ENCODE measurements at regions not wholly inside any gene's neighbourhood (a gene's known extent, or its start where the extent isn't known, plus 50 kb on each side); places are given as distances from the start of the nearest gene placed in this dataset.

GRCh38 chr11:79498667-79499066, 57.8 kb upstream of the TENM4 start:
- TF ChIP-seq, protein P1, sequence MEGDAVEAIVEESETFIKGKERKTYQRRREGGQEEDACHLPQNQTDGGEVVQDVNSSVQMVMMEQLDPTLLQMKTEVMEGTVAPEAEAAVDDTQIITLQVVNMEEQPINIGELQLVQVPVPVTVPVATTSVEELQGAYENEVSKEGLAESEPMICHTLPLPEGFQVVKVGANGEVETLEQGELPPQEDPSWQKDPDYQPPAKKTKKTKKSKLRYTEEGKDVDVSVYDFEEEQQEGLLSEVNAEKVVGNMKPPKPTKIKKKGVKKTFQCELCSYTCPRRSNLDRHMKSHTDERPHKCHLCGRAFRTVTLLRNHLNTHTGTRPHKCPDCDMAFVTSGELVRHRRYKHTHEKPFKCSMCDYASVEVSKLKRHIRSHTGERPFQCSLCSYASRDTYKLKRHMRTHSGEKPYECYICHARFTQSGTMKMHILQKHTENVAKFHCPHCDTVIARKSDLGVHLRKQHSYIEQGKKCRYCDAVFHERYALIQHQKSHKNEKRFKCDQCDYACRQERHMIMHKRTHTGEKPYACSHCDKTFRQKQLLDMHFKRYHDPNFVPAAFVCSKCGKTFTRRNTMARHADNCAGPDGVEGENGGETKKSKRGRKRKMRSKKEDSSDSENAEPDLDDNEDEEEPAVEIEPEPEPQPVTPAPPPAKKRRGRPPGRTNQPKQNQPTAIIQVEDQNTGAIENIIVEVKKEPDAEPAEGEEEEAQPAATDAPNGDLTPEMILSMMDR (conservative IDR thresholded peaks at IDR 0.05; ENCODE audit: low read depth, low read length): no peak
- TF ChIP-seq EZH2 (IDR thresholded peaks at IDR 0.05; ENCODE audit: low read length, unreplicated experiment) (no peak), EZH2phosphoT487 (IDR thresholded peaks at IDR 0.05; ENCODE audit: borderline replicate concordance, low read length) (no peak)

Measured in PC-3 (cell line).